Stimulated activated naive CD8-positive, alpha-beta T cell treated with anti-CD3 and anti-CD28 coated beads, Interleukin-15, Interleukin-2, amounts not matched to agents 100 U/mL and 50 U/mL, for 24 hours (primary cell): ENCODE measurements at regions not wholly inside any gene's neighbourhood (a gene's known extent, or its start where the extent isn't known, plus 50 kb on each side); places are given as distances from the start of the nearest gene placed in this dataset.

ENCODE experiments used
- ATAC-seq: fragments of 150-1000 bp; cut with Tn5 transposase; one replicate; pipeline ENCODE4 v1.10.0; 2021
- DNase-seq: peaks from one replicate; pipeline ENCODE4 v3.0.0; 2021

GRCh38 chr1:232194424-232194823, 435.5 kb downstream of the SIPA1L2 start:
- no peak for DNase-seq
- no peak for ATAC-seq

GRCh38 chr1:232193451-232193783, 436.5 kb downstream of the SIPA1L2 start:
- DNase-seq (no peak), ATAC-seq (no peak)

GRCh38 chr1:232192781-232193450, 437.0 kb downstream of the SIPA1L2 start:
- DNase-seq: no peak
- no peak for ATAC-seq

- no peak for ATAC-seq
- DNase-seq: no peak
These were observed 438.4 kb downstream of the SIPA1L2 start for GRCh38 chr1:232191560-232191959.

- DNase-seq (no peak), ATAC-seq (no peak)
These were observed 441.6 kb downstream of the SIPA1L2 start for GRCh38 chr1:232188318-232188717.

- DNase-seq: no peak
- no peak for ATAC-seq
These were observed 443.0 kb downstream of the SIPA1L2 start for GRCh38 chr1:232186931-232187330.

GRCh38 chr1:232184561-232185530, 445.1 kb downstream of the SIPA1L2 start:
- ATAC-seq (no peak), DNase-seq (no peak)

GRCh38 chr1:232183802-232184201, 446.1 kb downstream of the SIPA1L2 start:
- ATAC-seq: no peak

GRCh38 chr1:232183266-232183800, 446.6 kb downstream of the SIPA1L2 start:
- no peak for ATAC-seq

More at GRCh38 chr1:232183802-232184201, 446.1 kb downstream of the SIPA1L2 start:
- no peak for DNase-seq

GRCh38 chr1:232182236-232182635, 447.7 kb downstream of the SIPA1L2 start:
- DNase-seq (no peak), ATAC-seq (no peak)

More at GRCh38 chr1:232183266-232183800, 446.6 kb downstream of the SIPA1L2 start:
- DNase-seq: no peak

GRCh38 chr1:232180779-232181136, 449.2 kb downstream of the SIPA1L2 start:
- ATAC-seq (no peak), DNase-seq (no peak)

GRCh38 chr1:232179896-232180778, 449.8 kb downstream of the SIPA1L2 start:
- DNase-seq (no peak), ATAC-seq (no peak)

- ATAC-seq (no peak), DNase-seq (no peak)
These were observed 451.7 kb downstream of the SIPA1L2 start for GRCh38 chr1:232178191-232178590.

GRCh38 chr1:232177438-232177837, 452.5 kb downstream of the SIPA1L2 start:
- ATAC-seq (no peak), DNase-seq (no peak)

GRCh38 chr1:232176222-232176621, 453.7 kb downstream of the SIPA1L2 start:
- no peak for DNase-seq
- no peak for ATAC-seq

GRCh38 chr1:232174306-232174705, 455.6 kb downstream of the SIPA1L2 start:
- DNase-seq (no peak), ATAC-seq (no peak)

GRCh38 chr1:232172563-232172962, 457.4 kb downstream of the SIPA1L2 start:
- no peak for ATAC-seq
- no peak for DNase-seq

GRCh38 chr1:232170909-232171308, 459.0 kb downstream of the SIPA1L2 start:
- DNase-seq (no peak), ATAC-seq (no peak)

- no peak for DNase-seq
- ATAC-seq: no peak
These were observed 460.5 kb downstream of the SIPA1L2 start for GRCh38 chr1:232169436-232169835.

GRCh38 chr1:232168508-232168907, 461.4 kb downstream of the SIPA1L2 start:
- DNase-seq (no peak), ATAC-seq (no peak)

- ATAC-seq (no peak), DNase-seq (no peak)
These were observed 463.0 kb downstream of the SIPA1L2 start for GRCh38 chr1:232166942-232167341.
